ENCODE measurements at regions not wholly inside any gene's neighbourhood (a gene's known extent, or its start where the extent isn't known, plus 50 kb on each side); places are given as distances from the start of the nearest gene placed in this dataset.

GRCh38 chr20:55579802-55580201, 425.5 kb downstream of the CBLN4 start:
- TF ChIP-seq POLR2AphosphoS5 (IDR thresholded peaks at IDR 0.05) (no peak), CTCF (IDR thresholded peaks at IDR 0.05 in 8 of 11, conservative IDR thresholded peaks at IDR 0.05 in 3 of 11) (no peak), POLR2A (IDR thresholded peaks at IDR 0.05) (no peak)

Measured in spleen (tissue), 7 donors.